Activated naive CD4-positive, alpha-beta T cell treated with anti-CD3 and anti-CD28 coated beads, Interleukin-2, amount 50 U/mL, for 24 hours (primary cell): ENCODE measurements at regions not wholly inside any gene's neighbourhood (a gene's known extent, or its start where the extent isn't known, plus 50 kb on each side); places are given as distances from the start of the nearest gene placed in this dataset.

Experiments used
- H3K27ac Mint-ChIP-seq: one replicate; pipeline ENCODE4 v1.8.0; 2021; ENCODE audit warnings: mild to moderate bottlenecking, mixed read lengths
- H3K27me3 Mint-ChIP-seq: one replicate; pipeline ENCODE4 v1.8.0; 2021; ENCODE audit warnings: mixed read lengths
- H3K36me3 Mint-ChIP-seq: one replicate; pipeline ENCODE4 v1.8.0; 2021; ENCODE audit warnings: mixed read lengths
- H3K4me1 Mint-ChIP-seq: one replicate; pipeline ENCODE4 v1.8.0; 2021; ENCODE audit warnings: mixed read lengths
- H3K4me3 Mint-ChIP-seq: one replicate; pipeline ENCODE4 v1.8.0; 2021; ENCODE audit warnings: mild to moderate bottlenecking, mixed read lengths
- H3K9me3 Mint-ChIP-seq: one replicate; pipeline ENCODE4 v1.8.0; 2021; ENCODE audit warnings: mixed read lengths

DNA sequence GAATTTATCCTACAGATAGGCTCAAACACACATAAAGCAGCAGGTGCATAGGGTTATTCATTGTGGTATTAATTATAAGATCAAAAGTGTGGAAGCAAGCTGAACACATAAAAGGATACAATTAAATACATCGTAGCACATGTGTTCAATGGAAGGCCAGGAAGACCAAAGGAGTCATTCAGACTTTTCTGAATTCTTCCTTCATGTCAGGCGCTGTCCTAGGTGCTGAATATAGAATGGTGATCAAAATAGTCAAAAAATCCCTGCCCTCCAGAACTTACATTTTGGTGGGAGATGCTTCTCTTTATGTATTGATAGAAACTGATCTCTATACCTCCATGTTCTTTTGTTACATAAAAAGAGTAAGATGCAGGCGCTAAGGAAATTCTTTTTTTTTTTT lies 439.0 kb upstream of the ASIC2 start:
- H3K36me3 Mint-ChIP-seq: peaks cover 1% of the 10 kb centered on the region
- no peaks in the 10 kb centered on the region for H3K4me1 Mint-ChIP-seq
- no peak overlapping the region for H3K27ac Mint-ChIP-seq
- H3K27me3 Mint-ChIP-seq: peaks cover 6% of the 10 kb centered on the region
- no peak overlapping the region for H3K4me3 Mint-ChIP-seq
- H3K9me3 Mint-ChIP-seq: peaks cover 5% of the 10 kb centered on the region

DNA sequence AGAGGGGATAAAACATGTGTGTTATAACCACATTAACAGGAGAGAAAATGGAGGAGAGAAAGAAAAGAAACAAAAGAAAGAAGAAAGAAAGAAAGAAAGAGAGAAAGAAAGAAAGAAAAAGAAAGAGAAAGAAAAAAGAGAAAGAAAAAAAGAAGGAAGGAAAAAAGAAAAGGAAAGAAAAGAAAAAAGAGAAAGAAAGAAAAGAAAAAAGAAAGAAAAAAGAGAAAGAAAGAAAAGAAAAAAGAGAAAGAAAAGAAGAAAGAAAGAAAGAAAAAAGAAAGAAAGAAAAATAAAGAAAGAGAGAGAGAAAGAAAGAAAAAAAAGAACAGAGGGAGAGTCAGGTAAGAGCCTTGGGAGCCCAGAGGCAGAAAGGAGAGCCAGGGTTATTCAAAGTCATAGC lies 446.6 kb upstream of the ASIC2 start:
- H3K27me3 Mint-ChIP-seq: peaks cover 11% of the 10 kb centered on the region
- H3K4me3 Mint-ChIP-seq: no peak overlapping the region
- no peak overlapping the region for H3K27ac Mint-ChIP-seq
- no peaks in the 10 kb centered on the region for H3K4me1 Mint-ChIP-seq
- no peaks in the 10 kb centered on the region for H3K9me3 Mint-ChIP-seq
- peaks cover 1% of the 10 kb centered on the region for H3K36me3 Mint-ChIP-seq

DNA sequence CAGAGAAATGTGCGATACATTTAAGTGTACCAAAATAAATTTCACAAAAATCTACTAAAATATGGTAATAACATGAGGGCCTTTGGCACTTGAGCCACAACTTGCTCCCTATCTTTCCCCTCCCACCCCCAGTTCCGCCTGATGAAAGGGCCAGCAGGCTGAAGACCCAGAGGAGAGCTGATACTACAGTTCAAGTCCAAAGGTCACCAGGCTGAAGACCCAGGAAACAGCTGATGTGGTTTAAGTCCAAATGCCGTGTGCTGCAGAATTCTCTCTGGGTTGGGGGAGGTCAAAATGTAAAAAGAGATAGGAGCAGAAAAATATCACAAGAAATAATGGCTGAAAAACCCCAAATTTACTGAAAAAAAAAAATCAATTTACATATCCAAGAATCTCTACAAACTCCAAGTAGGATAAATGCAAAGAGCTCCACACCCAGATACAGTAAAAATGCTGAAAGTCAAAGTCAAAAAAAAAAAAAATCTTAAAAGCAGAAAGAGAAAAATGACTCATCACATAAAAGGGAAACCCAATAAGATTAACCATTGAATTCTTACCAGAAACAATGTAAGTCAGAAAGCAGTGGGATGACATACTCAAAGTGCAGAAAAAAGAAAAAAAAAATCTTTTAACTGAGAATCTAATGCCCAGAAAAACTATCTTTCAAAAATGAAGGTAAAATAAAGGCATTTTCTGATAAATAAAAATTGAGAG lies 452.1 kb upstream of the ASIC2 start:
- Mint-ChIP-seq H3K4me1 (no peaks in the 10 kb centered on the region), H3K27ac (no peak overlapping the region), H3K4me3 (no peak overlapping the region), H3K27me3 (peaks cover 13% of the 10 kb centered on the region), H3K36me3 (no peaks in the 10 kb centered on the region), H3K9me3 (no peaks in the 10 kb centered on the region)

DNA sequence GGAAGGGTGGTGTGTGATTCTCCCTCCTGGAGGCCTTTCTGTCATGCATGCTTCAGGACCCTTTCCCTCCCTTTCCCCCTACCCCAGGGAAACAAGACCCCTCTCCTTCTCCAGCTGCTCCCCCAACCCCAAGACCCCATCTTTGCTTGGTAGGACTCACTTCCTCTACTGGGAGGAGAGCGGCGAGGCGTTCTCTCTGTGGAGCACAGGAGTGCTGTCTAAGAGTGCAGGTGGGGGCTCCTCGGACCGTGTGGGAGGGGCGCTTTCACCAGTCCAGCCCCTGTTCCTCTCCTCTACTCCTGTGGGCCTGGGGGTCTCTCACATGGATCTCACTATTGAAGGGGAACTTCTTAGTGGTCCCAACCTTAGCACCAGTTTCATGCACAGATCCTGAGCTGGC lies 456.1 kb upstream of the ASIC2 start:
- no peaks in the 10 kb centered on the region for H3K9me3 Mint-ChIP-seq
- H3K27me3 Mint-ChIP-seq: peaks cover 22% of the 10 kb centered on the region
- no peaks in the 10 kb centered on the region for H3K36me3 Mint-ChIP-seq
- no peak overlapping the region for H3K27ac Mint-ChIP-seq
- H3K4me1 Mint-ChIP-seq: peaks cover 6% of the 10 kb centered on the region
- no peak overlapping the region for H3K4me3 Mint-ChIP-seq

DNA sequence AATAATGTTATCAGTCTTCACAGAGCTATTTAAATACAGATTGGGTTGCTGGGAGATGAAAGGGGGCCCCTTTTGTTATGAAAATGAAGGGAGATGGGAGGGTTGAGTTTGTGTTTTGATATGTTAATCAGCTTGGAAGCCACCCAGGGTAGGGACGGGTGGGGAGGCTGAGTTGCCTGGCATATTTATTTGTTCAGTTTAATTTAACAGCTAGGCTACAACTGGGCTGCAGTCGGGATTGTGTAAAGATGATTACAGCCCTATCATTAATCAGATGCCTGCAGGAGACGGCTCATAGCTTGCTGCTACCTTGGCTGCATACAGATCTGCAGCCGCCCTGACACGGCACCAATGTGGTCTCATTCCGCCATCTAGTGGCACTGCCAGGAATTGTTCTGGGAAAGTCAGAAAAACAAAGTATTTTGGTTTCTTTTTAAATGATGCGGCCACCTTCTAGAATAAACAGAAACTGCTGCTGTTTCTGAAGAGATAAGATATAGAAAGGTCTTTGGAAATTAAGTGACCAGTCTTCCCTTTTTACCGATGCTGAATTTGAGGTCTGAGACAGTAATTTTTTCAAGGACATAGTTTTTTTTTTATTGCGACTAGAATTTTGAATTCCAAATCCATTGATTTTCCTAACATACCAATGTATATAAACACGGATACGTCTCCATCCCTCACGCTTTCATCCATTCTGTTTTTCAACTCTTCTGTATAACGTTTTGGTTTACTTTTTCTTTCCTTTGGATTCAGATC lies 458.0 kb upstream of the ASIC2 start:
- peak overlapping the region; percentile 23 for H3K4me3 Mint-ChIP-seq
- no peaks in the 10 kb centered on the region for H3K9me3 Mint-ChIP-seq
- peaks cover 22% of the 10 kb centered on the region for H3K27me3 Mint-ChIP-seq
- H3K27ac Mint-ChIP-seq: no peak overlapping the region
- peaks cover 6% of the 10 kb centered on the region for H3K4me1 Mint-ChIP-seq
- H3K36me3 Mint-ChIP-seq: no peaks in the 10 kb centered on the region

DNA sequence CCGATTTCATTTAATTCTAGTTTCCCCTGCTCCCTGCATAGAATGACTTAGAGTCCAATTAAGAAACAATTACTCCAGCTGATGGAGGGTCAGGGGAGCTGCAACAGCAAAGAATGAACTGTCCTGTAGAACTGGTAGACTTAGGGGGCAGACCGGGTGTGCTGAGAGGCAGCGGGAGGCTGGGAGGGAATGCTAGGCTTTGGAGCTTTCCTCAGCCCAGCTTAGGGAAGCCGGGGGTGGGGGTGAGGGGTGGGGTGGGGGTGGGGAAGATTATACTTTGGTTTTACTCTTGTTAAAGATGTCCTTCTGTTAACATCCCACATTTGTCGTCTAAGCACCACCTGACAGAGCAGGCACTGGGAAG lies 458.6 kb upstream of the ASIC2 start:
- H3K27ac Mint-ChIP-seq: no peak overlapping the region
- peaks cover 6% of the 10 kb centered on the region for H3K4me1 Mint-ChIP-seq
- no peaks in the 10 kb centered on the region for H3K9me3 Mint-ChIP-seq
- H3K4me3 Mint-ChIP-seq: peak overlapping the region; percentile 23
- peaks cover 22% of the 10 kb centered on the region for H3K27me3 Mint-ChIP-seq
- H3K36me3 Mint-ChIP-seq: no peaks in the 10 kb centered on the region

DNA sequence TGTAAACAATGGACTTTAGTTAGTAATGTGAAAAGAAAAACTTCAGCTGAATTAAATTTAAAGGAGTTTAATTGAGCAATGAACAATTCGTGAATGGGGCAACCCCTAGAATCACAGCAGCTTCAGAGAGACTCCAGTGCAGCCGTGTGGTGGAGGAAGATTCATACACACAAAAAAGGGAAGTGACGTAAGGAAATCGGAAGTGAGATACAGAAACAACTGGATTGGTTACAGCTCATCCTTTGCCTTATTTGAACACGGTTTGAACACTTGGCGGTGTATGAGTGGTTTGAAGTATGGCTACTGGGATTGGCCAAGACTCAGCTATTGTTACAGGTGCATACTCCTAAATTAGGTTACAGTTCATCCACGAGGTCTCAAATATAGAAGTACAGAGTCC lies 460.4 kb upstream of the ASIC2 start:
- H3K27me3 Mint-ChIP-seq: peaks cover 22% of the 10 kb centered on the region
- no peak overlapping the region for H3K4me3 Mint-ChIP-seq
- H3K9me3 Mint-ChIP-seq: no peaks in the 10 kb centered on the region
- H3K4me1 Mint-ChIP-seq: peaks cover 6% of the 10 kb centered on the region
- H3K36me3 Mint-ChIP-seq: no peaks in the 10 kb centered on the region
- H3K27ac Mint-ChIP-seq: no peak overlapping the region

DNA sequence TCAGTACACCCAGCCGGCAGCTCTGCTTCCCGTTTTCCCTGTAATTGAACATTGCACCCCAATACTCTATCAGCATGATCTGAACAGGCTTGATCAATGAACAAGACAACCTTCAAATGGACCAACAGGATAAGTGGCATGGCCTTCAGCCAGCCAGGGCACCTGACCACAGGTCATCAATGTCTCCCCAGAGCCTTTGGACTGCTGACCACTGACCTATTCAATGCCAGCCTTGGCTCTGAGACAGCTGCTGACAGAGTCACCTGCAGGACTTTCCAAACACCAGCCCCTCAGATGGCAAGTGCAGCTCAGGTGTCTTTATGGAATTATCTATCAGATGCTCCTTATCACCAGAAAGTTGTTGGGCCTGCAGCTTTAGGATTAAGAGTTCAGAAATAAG lies 462.9 kb upstream of the ASIC2 start:
- H3K9me3 Mint-ChIP-seq: no peaks in the 10 kb centered on the region
- H3K27me3 Mint-ChIP-seq: peaks cover 15% of the 10 kb centered on the region
- no peak overlapping the region for H3K4me3 Mint-ChIP-seq
- H3K27ac Mint-ChIP-seq: no peak overlapping the region
- H3K36me3 Mint-ChIP-seq: no peaks in the 10 kb centered on the region
- peaks cover 6% of the 10 kb centered on the region for H3K4me1 Mint-ChIP-seq

DNA sequence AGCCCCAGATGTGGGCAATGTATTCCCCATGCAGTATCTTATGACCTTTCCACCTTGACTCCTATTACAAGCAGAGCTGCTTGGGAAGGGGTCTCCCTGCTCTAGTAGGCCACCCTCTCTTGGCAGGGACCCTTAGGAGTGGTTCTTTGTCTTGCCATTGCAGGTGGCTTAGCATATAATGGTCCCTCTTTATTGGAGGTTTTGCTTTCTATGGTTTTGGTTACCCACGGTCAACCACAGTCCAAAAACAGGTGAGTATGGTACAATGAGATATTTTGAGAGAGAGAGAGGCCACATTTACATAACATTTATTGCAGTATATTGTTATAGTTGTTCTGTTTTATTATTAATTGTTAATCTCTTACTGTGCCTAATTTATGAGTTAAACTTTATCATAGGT lies 472.8 kb upstream of the ASIC2 start:
- H3K4me1 Mint-ChIP-seq: no peaks in the 10 kb centered on the region
- H3K36me3 Mint-ChIP-seq: no peaks in the 10 kb centered on the region
- H3K27ac Mint-ChIP-seq: no peak overlapping the region
- H3K27me3 Mint-ChIP-seq: peaks cover 1% of the 10 kb centered on the region
- no peaks in the 10 kb centered on the region for H3K9me3 Mint-ChIP-seq
- no peak overlapping the region for H3K4me3 Mint-ChIP-seq

DNA sequence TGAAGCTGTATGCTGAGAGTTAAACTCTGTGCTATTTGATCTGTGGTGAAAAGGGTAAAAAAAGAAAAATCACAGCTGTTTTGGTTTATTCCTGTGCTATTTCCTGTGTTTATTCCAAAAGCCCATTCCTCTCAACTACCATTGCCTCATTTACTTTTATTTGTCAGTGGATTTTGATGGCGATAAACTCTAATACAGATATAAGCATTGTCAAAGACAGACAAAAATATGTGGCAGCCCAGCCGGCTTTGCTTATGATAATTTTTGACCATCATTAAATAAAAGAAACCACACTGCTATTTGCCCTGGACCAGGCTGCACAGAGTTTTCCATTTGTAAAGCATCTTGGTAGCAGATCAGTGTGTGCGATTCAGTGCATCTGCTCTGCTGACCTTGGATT lies 473.6 kb upstream of the ASIC2 start:
- H3K9me3 Mint-ChIP-seq: no peaks in the 10 kb centered on the region
- peaks cover 1% of the 10 kb centered on the region for H3K27me3 Mint-ChIP-seq
- no peak overlapping the region for H3K27ac Mint-ChIP-seq
- no peak overlapping the region for H3K4me3 Mint-ChIP-seq
- no peaks in the 10 kb centered on the region for H3K36me3 Mint-ChIP-seq
- H3K4me1 Mint-ChIP-seq: no peaks in the 10 kb centered on the region

DNA sequence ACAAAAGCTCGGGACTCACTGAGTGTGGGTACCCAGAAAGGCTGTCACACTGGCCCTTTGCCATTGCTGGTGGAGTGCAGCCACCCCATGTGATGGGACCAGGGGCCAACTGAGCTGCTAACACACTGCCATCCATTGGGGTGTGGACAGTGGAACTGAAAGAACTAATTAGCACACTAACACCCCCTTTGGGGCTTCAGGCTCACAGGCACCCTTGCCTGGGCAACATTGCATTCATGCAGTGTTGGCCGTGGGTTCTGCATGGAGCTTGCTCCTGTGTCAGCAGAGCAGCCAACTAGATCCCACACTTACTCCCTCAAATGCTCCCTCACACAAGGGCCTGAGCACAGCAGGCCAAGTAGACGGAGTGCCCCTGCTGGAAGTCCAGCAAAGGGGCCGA lies 476.0 kb upstream of the ASIC2 start:
- H3K4me1 Mint-ChIP-seq: no peaks in the 10 kb centered on the region
- H3K27me3 Mint-ChIP-seq: peaks cover 1% of the 10 kb centered on the region
- H3K27ac Mint-ChIP-seq: no peak overlapping the region
- no peaks in the 10 kb centered on the region for H3K36me3 Mint-ChIP-seq
- H3K9me3 Mint-ChIP-seq: no peaks in the 10 kb centered on the region
- no peak overlapping the region for H3K4me3 Mint-ChIP-seq

DNA sequence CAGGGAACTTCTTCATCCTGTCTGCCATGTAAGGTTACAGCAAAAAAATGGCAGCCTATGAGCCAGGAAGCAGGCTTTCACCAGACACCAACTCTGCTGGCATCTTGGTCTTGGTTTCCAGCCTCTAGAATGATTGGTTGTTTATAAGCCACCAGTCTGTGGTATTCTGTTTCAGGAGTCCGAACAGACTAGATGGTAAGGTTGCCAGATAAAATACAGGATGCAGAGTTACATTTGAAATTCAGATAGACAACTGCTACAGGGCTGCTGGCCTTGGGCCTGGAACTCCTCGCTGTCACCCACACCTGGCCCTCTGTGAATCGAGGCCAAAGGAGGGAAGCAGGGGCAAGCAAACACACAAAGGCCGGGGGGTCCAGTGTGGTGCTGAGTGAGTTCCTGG lies 478.8 kb upstream of the CCL2 start:
- Mint-ChIP-seq H3K4me3 (no peak overlapping the region), H3K27me3 (peaks cover 15% of the 10 kb centered on the region), H3K9me3 (no peaks in the 10 kb centered on the region), H3K27ac (no peak overlapping the region), H3K36me3 (no peaks in the 10 kb centered on the region), H3K4me1 (no peaks in the 10 kb centered on the region)

DNA sequence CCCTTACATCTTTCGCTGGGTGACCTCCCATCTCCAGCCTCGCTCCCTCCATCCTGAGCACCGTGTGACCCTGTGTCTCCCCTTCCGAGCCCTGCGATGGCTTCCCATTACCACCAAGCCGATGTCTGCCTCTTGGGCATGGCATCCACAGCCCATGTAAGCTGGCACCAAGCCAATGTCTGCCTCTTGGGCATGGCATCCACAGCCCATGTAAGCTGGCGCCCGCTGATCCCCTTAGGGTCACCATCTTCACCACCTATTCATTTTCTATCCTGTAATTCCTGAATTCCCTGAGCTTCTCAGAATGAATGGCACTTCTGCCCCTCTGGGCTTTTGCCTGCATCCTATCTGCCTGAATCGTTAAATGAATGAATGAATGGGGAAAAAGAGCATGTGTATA lies 478.2 kb upstream of the CCL2 start:
- Mint-ChIP-seq H3K4me3 (no peak overlapping the region), H3K27ac (no peak overlapping the region), H3K27me3 (peaks cover 16% of the 10 kb centered on the region), H3K36me3 (no peaks in the 10 kb centered on the region), H3K9me3 (no peaks in the 10 kb centered on the region), H3K4me1 (no peaks in the 10 kb centered on the region)

DNA sequence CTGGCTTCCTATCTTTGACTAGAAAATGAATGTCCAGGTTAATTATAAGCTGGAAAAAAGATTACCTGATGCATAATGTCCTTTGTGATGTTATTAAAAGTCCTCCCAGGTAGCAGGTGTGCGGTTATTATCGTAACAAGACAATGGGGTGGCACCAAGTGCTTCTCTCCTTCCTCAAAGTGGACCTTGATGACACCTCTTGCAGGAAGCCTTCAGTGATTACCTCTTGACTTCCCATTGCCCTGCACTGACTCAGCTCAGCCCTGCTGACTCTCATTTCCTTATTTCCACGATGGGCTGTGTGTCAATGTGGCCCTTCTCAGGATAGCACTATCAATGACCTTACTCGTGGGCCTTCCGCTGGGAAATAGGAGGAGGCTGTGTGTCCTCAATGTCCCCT lies 477.4 kb upstream of the CCL2 start:
- H3K27me3 Mint-ChIP-seq: peaks cover 16% of the 10 kb centered on the region
- H3K4me3 Mint-ChIP-seq: no peak overlapping the region
- H3K4me1 Mint-ChIP-seq: no peaks in the 10 kb centered on the region
- H3K36me3 Mint-ChIP-seq: no peaks in the 10 kb centered on the region
- no peaks in the 10 kb centered on the region for H3K9me3 Mint-ChIP-seq
- no peak overlapping the region for H3K27ac Mint-ChIP-seq

DNA sequence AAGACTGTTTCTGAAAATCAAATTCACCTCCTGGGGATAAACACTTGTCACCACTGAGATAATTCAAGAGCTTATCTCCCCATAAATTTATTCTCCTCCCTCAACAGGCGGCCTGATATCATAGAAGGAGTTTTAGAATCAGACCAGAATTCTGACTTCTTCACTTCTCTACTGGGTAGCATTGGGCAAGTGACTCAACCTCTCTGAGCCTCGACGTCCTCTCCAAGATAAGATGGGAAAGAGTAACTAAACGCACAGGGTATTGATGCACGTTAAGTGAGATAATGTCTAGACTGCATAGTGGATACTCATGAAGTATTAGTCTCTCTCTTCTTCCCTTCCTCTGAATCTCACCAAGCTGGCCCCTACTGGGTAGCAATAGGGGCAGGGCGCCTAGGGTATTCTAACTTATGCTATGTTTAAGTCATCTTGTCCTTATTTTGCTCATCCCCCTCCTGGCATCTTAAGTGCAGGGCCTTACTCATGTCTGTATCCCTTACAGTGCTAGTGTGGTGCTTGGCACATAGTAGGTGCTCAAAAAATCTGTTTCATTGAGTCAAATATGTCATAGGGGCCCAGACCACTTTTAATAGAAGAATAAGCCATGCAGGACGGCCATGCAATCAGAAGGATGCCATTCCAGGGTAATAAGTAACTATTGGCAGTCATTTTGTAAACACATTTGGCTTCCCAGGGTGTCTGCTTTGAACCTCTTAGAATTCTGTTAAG lies 476.4 kb upstream of the CCL2 start:
- peaks cover 16% of the 10 kb centered on the region for H3K27me3 Mint-ChIP-seq
- no peak overlapping the region for H3K4me3 Mint-ChIP-seq

DNA sequence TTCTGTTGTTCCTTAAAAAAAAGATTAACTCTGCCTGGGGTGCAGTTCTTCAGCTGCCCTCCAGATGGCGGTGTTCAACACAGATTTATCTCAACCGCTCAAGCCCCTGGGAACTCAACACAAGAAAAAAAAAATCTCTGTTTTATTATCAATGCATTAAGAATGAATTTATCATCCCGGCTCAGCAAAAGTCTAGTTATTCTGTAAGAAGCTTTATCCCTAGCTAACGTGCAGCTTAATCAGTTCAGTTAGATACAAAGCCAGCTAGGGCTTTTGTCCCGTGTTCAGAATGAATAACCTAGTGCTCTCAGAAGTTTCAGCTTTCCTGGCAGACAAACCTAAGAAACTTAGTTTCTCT lies 475.9 kb upstream of the CCL2 start:
- H3K36me3 Mint-ChIP-seq: no peaks in the 10 kb centered on the region

More for the DNA sequence above, 476.4 kb upstream of the CCL2 start:
- Mint-ChIP-seq H3K4me1 (no peaks in the 10 kb centered on the region), H3K9me3 (no peaks in the 10 kb centered on the region), H3K27ac (no peak overlapping the region), H3K36me3 (no peaks in the 10 kb centered on the region)

More for the DNA sequence above, 475.9 kb upstream of the CCL2 start:
- no peaks in the 10 kb centered on the region for H3K4me1 Mint-ChIP-seq
- H3K4me3 Mint-ChIP-seq: no peak overlapping the region
- H3K27ac Mint-ChIP-seq: no peak overlapping the region
- H3K9me3 Mint-ChIP-seq: no peaks in the 10 kb centered on the region
- H3K27me3 Mint-ChIP-seq: peaks cover 16% of the 10 kb centered on the region
